Stimulated activated CD8-positive, alpha-beta memory T cell treated with anti-CD3 and anti-CD28 coated beads, Interleukin-4, amount 100 ng/mL, for 48 hours (primary cell): ENCODE measurements at regions not wholly inside any gene's neighbourhood (a gene's known extent, or its start where the extent isn't known, plus 50 kb on each side); places are given as distances from the start of the nearest gene placed in this dataset.
A peak's percentile ranks its signal among the peaks of the same experiment; 100 is the strongest.
"Not testable (repeated sequence)": the region's sequence is repeated elsewhere in the genome, so short reads cannot be mapped to it uniquely, and the experiment has no call there.

Source experiments
- DNase-seq: peaks from one replicate; pipeline ENCODE4 v3.0.0-alpha.2; 2020

GRCh38 chr2:234272069-234272850 is 221.8 kb downstream of the SPP2 start:
- DNase-seq: no peak

GRCh38 chr2:234271338-234271737 is 220.8 kb downstream of the SPP2 start:
- DNase-seq: no peak

- no peak for DNase-seq
These were observed 219.3 kb downstream of the SPP2 start for GRCh38 chr2:234269769-234270204.

GRCh38 chr2:234267534-234267933 is 217.0 kb downstream of the SPP2 start:
- no peak for DNase-seq

- no peak for DNase-seq
These were observed 216.4 kb downstream of the SPP2 start for GRCh38 chr2:234266952-234267351.

GRCh38 chr2:234265206-234265605 is 214.7 kb downstream of the SPP2 start:
- no peak for DNase-seq

- no peak for DNase-seq
These were observed 211.2 kb downstream of the SPP2 start for GRCh38 chr2:234261736-234262135.

- no peak for DNase-seq
These were observed 208.9 kb downstream of the SPP2 start for GRCh38 chr2:234259440-234259839.

GRCh38 chr2:234258562-234259141 is 208.2 kb downstream of the SPP2 start:
- no peak for DNase-seq

GRCh38 chr2:234257859-234258561 is 207.5 kb downstream of the SPP2 start:
- DNase-seq: peak; percentile 35

GRCh38 chr2:234256516-234256915 is 206.0 kb downstream of the SPP2 start:
- DNase-seq: no peak

GRCh38 chr2:234254783-234255521 is 204.4 kb downstream of the SPP2 start:
- no peak for DNase-seq

- DNase-seq: no peak
These were observed 202.3 kb downstream of the SPP2 start for GRCh38 chr2:234252772-234253171.

GRCh38 chr2:234251326-234252271 is 201.1 kb downstream of the SPP2 start:
- no peak for DNase-seq

GRCh38 chr2:234250926-234251325 is 200.4 kb downstream of the SPP2 start:
- DNase-seq: no peak

GRCh38 chr2:234249873-234250272 is 199.4 kb downstream of the SPP2 start:
- no peak for DNase-seq

GRCh38 chr2:234249034-234249735 is 198.7 kb downstream of the SPP2 start:
- no peak for DNase-seq

GRCh38 chr2:234248213-234248710 is 197.8 kb downstream of the SPP2 start:
- not testable (repeated sequence) for DNase-seq

GRCh38 chr2:234247453-234248180 is 197.1 kb downstream of the SPP2 start:
- DNase-seq: no peak

GRCh38 chr2:234245945-234246344 is 195.4 kb downstream of the SPP2 start:
- no peak for DNase-seq
